Lower leg skin (tissue), 3 donors: ENCODE measurements at regions not wholly inside any gene's neighbourhood (a gene's known extent, or its start where the extent isn't known, plus 50 kb on each side); places are given as distances from the start of the nearest gene placed in this dataset.

Source experiments
- CTCF ChIP-seq, 3 donors: fragments of 450-650 bp; IDR thresholded peaks; one replicate each; pipeline ENCODE4 v1.5.1; 2016; ENCODE audit warnings: antibody characterized with exemption in 3 of 3, mild to moderate bottlenecking in 3 of 3, moderate library complexity in 2 of 3
- POLR2A ChIP-seq, 2 donors: fragments of 450-650 bp; IDR thresholded peaks; one replicate each; pipeline ENCODE4 v1.6.1; 2016 to 2017; ENCODE audit warnings: antibody characterized with exemption in 2 of 2, mild to moderate bottlenecking in 1 of 2, moderate library complexity in 1 of 2

- TF ChIP-seq CTCF (IDR thresholded peaks at IDR 0.05) (no peak), POLR2A (IDR thresholded peaks at IDR 0.05) (no peak)
Observed at GRCh38 chrX:65961714-65962113, 78.2 kb downstream of the VSIG4 start.
